H1 (cell line): ENCODE measurements at regions not wholly inside any gene's neighbourhood (a gene's known extent, or its start where the extent isn't known, plus 50 kb on each side); places are given as distances from the start of the nearest gene placed in this dataset.
"Not testable (repeated sequence)": the region's sequence is repeated elsewhere in the genome, so short reads cannot be mapped to it uniquely, and the experiment has no call there.

ENCODE experiments used
- CTCF ChIA-PET: fragments of 300-600 bp; sonication (Branson Sonifier 250); formaldehyde crosslinking; loops from one replicate; lab custom pipeline; 2021; ENCODE audit not compliant: partially characterized antibody; lab: Charles Lee
- POLR2A ChIA-PET: fragments of 300-600 bp; sonication (Branson Sonifier 250); formaldehyde crosslinking; loops from one replicate; lab custom pipeline; 2021; ENCODE audit warnings: inconsistent platforms; ENCODE audit not compliant: partially characterized antibody; lab: Charles Lee
- DNase-seq, 2 experiments: peaks; one replicate each; pipeline versions ENCODE4 v3.0.0 to v3.0.0-alpha.2; 2010 to 2022; ENCODE audit warnings: low spot score in 2 of 2, low read depth in 1 of 2, mixed read lengths in 1 of 2
- FAIRE-seq: peaks from 2 replicates; lab custom pipeline; 2011; peaks lifted over from hg19 to GRCh38; lab: Jason Lieb, UNC
- H2AFZ ChIP-seq: 2 replicates; pipeline ENCODE4 v1.8.1; 2012; ENCODE audit warnings: low read length, inconsistent platforms
- H2AK5ac ChIP-seq: 2 replicates; pipeline ENCODE4 v1.6.1; 2013; ENCODE audit warnings: low read depth, low read length
- H2BK120ac ChIP-seq: replicated peaks from 2 replicates; pipeline ENCODE3; 2013; ENCODE audit warnings: low read depth, low read length, inconsistent platforms
- H2BK12ac ChIP-seq: 2 replicates; pipeline ENCODE4 v1.6.1; 2013; ENCODE audit warnings: low read depth, low read length
- H2BK15ac ChIP-seq: 2 replicates; pipeline ENCODE4 v1.6.1; 2013; ENCODE audit warnings: low read length
- H2BK20ac ChIP-seq: 2 replicates; pipeline ENCODE4 v1.6.1; 2013; ENCODE audit warnings: low read length
- H2BK5ac ChIP-seq: 2 replicates; pipeline ENCODE4 v1.6.1; 2013; ENCODE audit warnings: low read depth, low read length
- H3K14ac ChIP-seq: 2 replicates; pipeline ENCODE4 v1.6.1; 2013; ENCODE audit warnings: inconsistent platforms; ENCODE audit not compliant: insufficient read length
- H3K18ac ChIP-seq: 2 replicates; pipeline ENCODE4 v1.6.1; 2013; ENCODE audit warnings: low read length; ENCODE audit errors: extremely low read depth
- H3K23ac ChIP-seq: 2 replicates; pipeline ENCODE4 v1.6.1; 2013; ENCODE audit warnings: inconsistent platforms; ENCODE audit not compliant: insufficient read length
- H3K23me2 ChIP-seq: 2 replicates; pipeline ENCODE4 v1.6.1; 2013; ENCODE audit warnings: low read depth, low read length
- H3K27ac ChIP-seq: 2 replicates; pipeline ENCODE4 v1.6.1; 2011; ENCODE audit warnings: low read depth, low read length, inconsistent platforms
- H3K27me3 ChIP-seq, 4 experiments: replicated peaks in 1 of 4; 1 replicate in 1 of 4; 2 replicates in 3 of 4; pipeline versions ENCODE4 v1.6.1 to v1.8.1; 2011 to 2013; ENCODE audit warnings: low read length in 3 of 4, mild to moderate bottlenecking in 3 of 4, inconsistent platforms in 2 of 4, mixed read lengths in 2 of 4, moderate library complexity in 1 of 4; ENCODE audit not compliant: control insufficient read depth in 3 of 4, insufficient read depth in 3 of 4; ENCODE audit errors: extremely low read depth in 1 of 4
- H3K36me3 ChIP-seq, 4 experiments: 2 replicates each; pipeline versions ENCODE4 v1.6.1 to v1.8.1; 2011 to 2013; ENCODE audit warnings: mild to moderate bottlenecking in 4 of 4, low read length in 3 of 4, moderate library complexity in 2 of 4, control low read depth in 1 of 4, inconsistent platforms in 1 of 4; ENCODE audit not compliant: insufficient read depth in 4 of 4, control insufficient read depth in 2 of 4
- H3K4ac ChIP-seq: replicated peaks from 2 replicates; pipeline ENCODE3; 2013; ENCODE audit warnings: low read length, low read depth, mixed read lengths, inconsistent platforms; ENCODE audit not compliant: insufficient read length
- H3K4me1 ChIP-seq, 4 experiments: replicated peaks in 1 of 4; 1 replicate in 1 of 4; 2 replicates in 3 of 4; pipeline versions ENCODE4 v1.6.1 to v1.8.1; 2011 to 2013; ENCODE audit warnings: low read length in 3 of 4, inconsistent platforms in 2 of 4, mixed read lengths in 1 of 4; ENCODE audit not compliant: insufficient read depth in 4 of 4, control insufficient read depth in 3 of 4
- H3K4me2 ChIP-seq, 2 experiments: 2 replicates each; pipeline versions ENCODE4 v1.6.1 to v1.8.1; 2011 to 2013; ENCODE audit warnings: low read depth in 2 of 2, low read length in 2 of 2, control low read depth in 1 of 2, inconsistent platforms in 1 of 2, mild to moderate bottlenecking in 1 of 2; ENCODE audit not compliant: insufficient read depth in 1 of 2
- H3K4me3 ChIP-seq, 4 experiments: fragments of 200-600, 300-600 bp in 1 of 4; sonication (generic), shearing (Covaris generic), sonication (Bioruptor Twin) in 1 of 4; 2 replicates each; pipeline versions ENCODE4 v1.5.1 to v1.8.1; 2011 to 2016; ENCODE audit warnings: low read length in 4 of 4, low read depth in 3 of 4, control low read depth in 2 of 4, inconsistent platforms in 2 of 4, mild to moderate bottlenecking in 2 of 4, mixed read lengths in 1 of 4, moderate library complexity in 1 of 4; ENCODE audit not compliant: insufficient read depth in 2 of 4; ENCODE audit errors: extremely low read depth in 1 of 4
- H3K56ac ChIP-seq: replicated peaks from 2 replicates; pipeline ENCODE3; 2013; ENCODE audit warnings: low read depth, mild to moderate bottlenecking, mixed read lengths, low read length, inconsistent platforms; ENCODE audit not compliant: insufficient read length
- H3K79me1 ChIP-seq: 2 replicates; pipeline ENCODE4 v1.6.1; 2013; ENCODE audit warnings: low read depth, low read length, control low read depth
- H3K79me2 ChIP-seq, 2 experiments: 2 replicates each; pipeline versions ENCODE4 v1.6.1 to v1.8.1; 2012 to 2013; ENCODE audit warnings: low read length in 2 of 2, mild to moderate bottlenecking in 2 of 2, inconsistent platforms in 1 of 2; ENCODE audit not compliant: insufficient read depth in 2 of 2, control insufficient read depth in 1 of 2
- H3K9ac ChIP-seq, 4 experiments: replicated peaks in 1 of 4; 1 replicate in 1 of 4; 2 replicates in 3 of 4; pipeline versions ENCODE4 v1.6.1 to v1.8.1; 2011 to 2013; ENCODE audit warnings: low read depth in 3 of 4, low read length in 3 of 4, control low read depth in 2 of 4, mild to moderate bottlenecking in 2 of 4, moderate library complexity in 2 of 4, inconsistent platforms in 1 of 4; ENCODE audit errors: extremely low read depth in 1 of 4
- H3K9me3 ChIP-seq, 2 experiments: 2 replicates each; pipeline versions ENCODE4 v1.6.1 to v1.8.1; 2012 to 2013; ENCODE audit warnings: mild to moderate bottlenecking in 2 of 2, moderate library complexity in 2 of 2, control low read depth in 1 of 2, inconsistent platforms in 1 of 2, low read depth in 1 of 2, low read length in 1 of 2, mixed read lengths in 1 of 2; ENCODE audit not compliant: insufficient read depth in 2 of 2
- H4K20me1 ChIP-seq, 2 experiments: replicated peaks in 1 of 2; 2 replicates each; pipeline versions ENCODE3 to v1.8.1; 2011 to 2013; ENCODE audit warnings: inconsistent platforms in 2 of 2, low read length in 2 of 2, mild to moderate bottlenecking in 1 of 2; ENCODE audit not compliant: insufficient read depth in 2 of 2, control insufficient read depth in 1 of 2
- H4K5ac ChIP-seq: 2 replicates; pipeline ENCODE4 v1.6.1; 2013; ENCODE audit warnings: low read length, low read depth, mixed read lengths, inconsistent platforms; ENCODE audit not compliant: insufficient read length
- H4K8ac ChIP-seq: 2 replicates; pipeline ENCODE4 v1.8.0; 2013; ENCODE audit warnings: mild to moderate bottlenecking, moderate library complexity, low read length, inconsistent platforms; ENCODE audit not compliant: insufficient read depth; ENCODE audit errors: extremely low read depth
- H4K91ac ChIP-seq: replicated peaks from 2 replicates; pipeline ENCODE3; 2013; ENCODE audit warnings: low read length, mixed read lengths, inconsistent platforms; ENCODE audit not compliant: insufficient read length
- WGBS, 2 experiments: shearing (Covaris generic) in 1 of 2; methylation state at CpG; one replicate each; pipeline versions ENCODE4 v1.1.6 to v1.1.7; 2013 to 2015; ENCODE audit warnings: low lambda C conversion rate in 2 of 2, mixed read lengths in 2 of 2, inconsistent platforms in 1 of 2, low coverage in 1 of 2, missing lambda C conversion rate in 1 of 2; ENCODE audit not compliant: insufficient replicate concordance in 2 of 2, insufficient coverage in 1 of 2, insufficient read length in 1 of 2; ENCODE audit errors: extremely low coverage in 1 of 2, missing lambda C conversion rate in 1 of 2; 5-methylcytosine and 5-hydroxymethylcytosine counted together

DNA sequence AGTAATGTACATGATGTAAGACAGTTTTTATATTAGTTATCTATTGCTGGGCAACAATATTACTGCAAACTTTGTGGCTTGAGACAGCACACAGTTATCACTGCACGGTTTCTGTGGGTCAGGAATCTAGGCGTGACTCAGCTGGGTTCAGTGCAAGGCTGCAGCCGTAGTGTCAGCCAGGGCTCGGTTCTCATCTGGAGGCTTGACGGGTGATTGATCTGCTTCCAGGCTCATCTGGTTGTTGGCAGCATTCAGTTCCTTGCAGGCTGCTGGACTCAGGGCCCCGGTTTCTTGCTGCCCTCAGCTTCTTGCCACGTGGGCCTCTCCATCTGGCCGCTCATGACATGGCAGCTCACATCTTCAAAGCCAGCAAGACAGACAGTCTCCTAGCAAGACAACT, 197.7 kb upstream of the EEF2KMT start:
- H2AFZ ChIP-seq, H3K23me2 ChIP-seq, H3K4me3 ChIP-seq, H2BK20ac ChIP-seq, H4K8ac ChIP-seq, H4K91ac ChIP-seq, H3K23ac ChIP-seq, H3K18ac ChIP-seq, H2BK5ac ChIP-seq, H3K9ac ChIP-seq, H3K4me2 ChIP-seq, H3K79me1 ChIP-seq, H3K9me3 ChIP-seq, H3K27me3 ChIP-seq, FAIRE-seq, H4K5ac ChIP-seq, H3K36me3 ChIP-seq, H3K79me2 ChIP-seq, H2BK15ac ChIP-seq, H2BK12ac ChIP-seq, H4K20me1 ChIP-seq, H3K27ac ChIP-seq, H3K56ac ChIP-seq, H2BK120ac ChIP-seq, H3K14ac ChIP-seq, H3K4me1 ChIP-seq, H3K4ac ChIP-seq, H2AK5ac ChIP-seq: not testable (repeated sequence)
- DNase-seq = peak in 1 of 2 experiments; percentile 37
- POLR2A ChIA-PET = interaction anchor here (0.6 to 1.0 kb wide), 2 partner anchors 22 to 27 kb away, joined by 3 to 4 read pairs; no protein-coding TSS in a partner anchor
- CTCF ChIA-PET = interaction anchor here (1.8 kb wide), 1 partner anchor 69 kb away, joined by 3 read pairs; no protein-coding TSS in a partner anchor
- 82% methylated on average over 8 of the region's 8 CpGs; no CpG with 5 or more reads in 1 of the 2 experiments for WGBS, 2 experiments

DNA sequence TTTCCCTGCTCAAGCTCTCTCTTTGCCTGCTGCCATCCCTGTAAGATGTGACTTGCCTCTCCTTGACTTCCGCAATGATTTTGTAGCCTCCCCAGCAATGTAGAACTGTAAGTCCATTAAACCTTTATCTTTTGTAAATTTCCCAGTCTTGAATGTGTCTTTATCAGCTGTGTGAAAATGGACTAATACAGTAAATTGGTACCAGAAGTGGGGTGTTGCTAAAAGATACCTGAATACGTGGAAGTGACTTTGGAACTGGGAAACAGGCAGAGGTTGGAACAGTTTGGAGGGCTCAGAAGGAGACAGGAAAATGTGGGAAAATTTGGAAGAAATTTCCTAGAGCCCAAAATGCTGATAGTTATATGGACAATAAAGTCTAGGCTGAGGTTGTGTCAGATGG, 184.6 kb upstream of the EEF2KMT start:
- H3K4ac ChIP-seq, H3K79me1 ChIP-seq, H3K23ac ChIP-seq, H4K91ac ChIP-seq, FAIRE-seq, H2BK15ac ChIP-seq, H4K5ac ChIP-seq, H3K27me3 ChIP-seq, H3K9ac ChIP-seq, H2AFZ ChIP-seq, H3K36me3 ChIP-seq, H3K4me3 ChIP-seq, DNase-seq, POLR2A ChIA-PET, H4K20me1 ChIP-seq, H2BK5ac ChIP-seq, H3K18ac ChIP-seq, H2BK20ac ChIP-seq, H3K27ac ChIP-seq, H4K8ac ChIP-seq, H3K4me1 ChIP-seq, H3K14ac ChIP-seq, H2AK5ac ChIP-seq, CTCF ChIA-PET, H2BK12ac ChIP-seq, H3K79me2 ChIP-seq, H3K4me2 ChIP-seq, H3K23me2 ChIP-seq, H3K56ac ChIP-seq, H2BK120ac ChIP-seq: not testable (repeated sequence)
- WGBS, 2 experiments = 97% methylated on average over 2 of the region's 2 CpGs; no CpG with 5 or more reads in 1 of the 2 experiments
- H3K9me3 ChIP-seq = peaks cover 10 to 22% of the 10 kb centered on the region in 2 experiments; a peak in 2 of 4 replicates
